GM12878 (cell line): ENCODE measurements at regions not wholly inside any gene's neighbourhood (a gene's known extent, or its start where the extent isn't known, plus 50 kb on each side); places are given as distances from the start of the nearest gene placed in this dataset.

Experiments used
- ATAC-seq: fragments of 200-7000 bp; cut with Tn5 transposase; 3 replicates; pipeline ENCODE4 v1.9.1; 2020; ENCODE audit warnings: mild to moderate bottlenecking, moderate library complexity
- BruUV-seq: library from RNA; stranded (reverse); fragments of 400-500 nt; replicated peaks from 2 replicates; lab custom pipeline; 2021; lab: Mats Ljungman, UMichigan
- CTCF ChIA-PET: fragments of 300-600 bp; sonication (Branson Sonifier 250); formaldehyde crosslinking; extraction: SDS; loops from one replicate; lab custom pipeline; 2021; ENCODE audit warnings: inconsistent platforms; lab: Yijun Ruan, JAX
- POLR2A ChIA-PET: fragments of 350-600 bp; formaldehyde crosslinking; extraction: SDS; loops from one replicate; lab custom pipeline; 2021; ENCODE audit warnings: inconsistent platforms; lab: Charles Lee
- RAD21 ChIA-PET: fragments of 300-600 bp; sonication (Branson Sonifier 250); formaldehyde crosslinking; loops from one replicate; lab custom pipeline; 2023; ENCODE audit warnings: antibody characterized with exemption; ENCODE audit not compliant: unreplicated experiment; lab: Charles Lee
- SMC1A ChIA-PET: fragments of 300-600 bp; sonication (Branson Sonifier 250); formaldehyde crosslinking; loops from one replicate; lab custom pipeline; 2023; ENCODE audit not compliant: unreplicated experiment, uncharacterized antibody; lab: Charles Lee
- DNase-seq: peaks from one replicate; pipeline ENCODE4 v3.0.0-alpha.2; 2011; ENCODE audit warnings: low read depth, low spot score
- FAIRE-seq: peaks from 3 replicates; lab custom pipeline; 2011; peaks lifted over from hg19 to GRCh38; lab: Jason Lieb, UNC
- H2AFZ ChIP-seq: 2 replicates; pipeline ENCODE4 v1.6.0; 2011; ENCODE audit warnings: low read depth, low read length, control low read depth; ENCODE audit not compliant: control insufficient read depth
- H3K27ac ChIP-seq: 2 replicates; pipeline ENCODE4 v1.5.1; 2011; ENCODE audit warnings: control low read depth; ENCODE audit not compliant: control insufficient read depth, insufficient read depth
- H3K27me3 ChIP-seq, 2 experiments: replicated peaks in 1 of 2; 2 replicates each; pipeline versions ENCODE4 v1.6.0 to v1.6.1; 2011; ENCODE audit warnings: low read length in 1 of 2; ENCODE audit not compliant: control insufficient read depth in 2 of 2, insufficient read depth in 2 of 2
- H3K36me3 ChIP-seq, 2 experiments: 2 replicates each; pipeline ENCODE4 v1.5.1; 2011; ENCODE audit warnings: low read length in 1 of 2; ENCODE audit not compliant: control insufficient read depth in 2 of 2, insufficient read depth in 2 of 2
- H3K4me1 ChIP-seq: 2 replicates; pipeline ENCODE4 v1.6.1; 2011; ENCODE audit warnings: mild to moderate bottlenecking, low read length, moderate library complexity, mixed read lengths; ENCODE audit not compliant: control insufficient read depth, insufficient read depth
- H3K4me2 ChIP-seq: 2 replicates; pipeline ENCODE4 v1.6.0; 2011; ENCODE audit warnings: control low read depth; ENCODE audit not compliant: control insufficient read depth, insufficient read depth
- H3K4me3 ChIP-seq: fragments of 200-600 bp; sonication (generic); 2 replicates; pipeline ENCODE4 v1.5.1; 2016
- H3K79me2 ChIP-seq: 2 replicates; pipeline ENCODE4 v1.6.0; 2011; ENCODE audit warnings: low read length; ENCODE audit not compliant: control insufficient read depth, insufficient read depth
- H3K9ac ChIP-seq: 2 replicates; pipeline ENCODE4 v1.8.0; 2011; ENCODE audit warnings: low read length, control low read depth, mixed read lengths; ENCODE audit not compliant: control insufficient read depth, insufficient read depth
- H3K9me3 ChIP-seq: replicated peaks from 3 replicates; pipeline ENCODE4 v1.5.1; 2011; ENCODE audit warnings: mild to moderate bottlenecking, low read length; ENCODE audit not compliant: control insufficient read depth, insufficient read depth
- H4K20me1 ChIP-seq: 2 replicates; pipeline ENCODE4 v1.6.0; 2011; ENCODE audit not compliant: control insufficient read depth, insufficient read depth
- CUX1 ChIP-seq: IDR thresholded peaks from 2 replicates; pipeline ENCODE4 v1.6.1; 2012; ENCODE audit warnings: improper control_type of control experiment, low read depth, low read length; ENCODE audit not compliant: insufficient replicate concordance
- ESRRA ChIP-seq: IDR thresholded peaks from 2 replicates; pipeline ENCODE4 v1.6.1; 2012; ENCODE audit warnings: mild to moderate bottlenecking, low read length, improper control_type of control experiment
- IRF5 ChIP-seq: fragments of 450-650 bp; IDR thresholded peaks from 2 replicates; pipeline ENCODE4 v1.6.1; 2017; ENCODE audit warnings: borderline replicate concordance
- NBN ChIP-seq: fragments of 450-650 bp; IDR thresholded peaks from 2 replicates; pipeline ENCODE4 v1.6.1; 2016
- PRDM15 ChIP-seq: fragments of 450-650 bp; formaldehyde crosslinking; IDR thresholded peaks from 2 replicates; pipeline ENCODE4 v1.4.0; 2020; ENCODE audit warnings: mild to moderate bottlenecking, moderate library complexity
- RAD51 ChIP-seq: fragments of 450-650 bp; IDR thresholded peaks from 2 replicates; pipeline ENCODE4 v1.6.1; 2016; ENCODE audit warnings: moderate library complexity, mild to moderate bottlenecking, inconsistent platforms
- RBBP5 ChIP-seq: fragments of 200-600 bp; sonication (generic); conservative IDR thresholded peaks from 2 replicates; pipeline ENCODE4 v1.6.1; 2016
- RELB ChIP-seq: fragments of 450-650 bp; IDR thresholded peaks from 2 replicates; pipeline ENCODE4 v1.6.1; 2017; ENCODE audit warnings: low read depth, mild to moderate bottlenecking, moderate library complexity
- SIX5 ChIP-seq: IDR thresholded peaks from 2 replicates; pipeline ENCODE4 v1.6.1; 2011; ENCODE audit warnings: mild to moderate bottlenecking, low read depth, low read length, moderate library complexity; ENCODE audit not compliant: severe bottlenecking
- SMAD1 ChIP-seq: fragments of 450-650 bp; IDR thresholded peaks from 2 replicates; pipeline ENCODE4 v1.6.1; 2018; ENCODE audit warnings: mild to moderate bottlenecking, low read depth; ENCODE audit not compliant: partially characterized antibody
- SMC3 ChIP-seq: IDR thresholded peaks from 2 replicates; pipeline ENCODE4 v1.6.1; 2011; ENCODE audit warnings: low read length, improper control_type of control experiment, borderline replicate concordance
- WGBS: methylation state at CpG from one replicate; pipeline ENCODE4 v1.1.6; 2016; ENCODE audit warnings: low lambda C conversion rate; ENCODE audit not compliant: insufficient replicate concordance, insufficient coverage; ENCODE audit errors: missing lambda C conversion rate; 5-methylcytosine and 5-hydroxymethylcytosine counted together
- in situ Hi-C: fragments of 300-500 bp; cut with MboI; formaldehyde crosslinking; loops from 9 replicates; pipeline ENCODE4 v1.14.3; 2018; ENCODE audit warnings: mixed read lengths
- intact Hi-C: fragments of 100-400 bp; cut with micrococcal nuclease; formaldehyde crosslinking; loops from one replicate; pipeline ENCODE4 v1.14.2; 2022; ENCODE audit not compliant: unreplicated experiment

GRCh38 chrY:8051340-8051739, 1139.8 kb upstream of the AMELY start:
- no peak overlapping the region for H2AFZ ChIP-seq
- FAIRE-seq (no peak), ATAC-seq (no peak), DNase-seq (no peak)
- H3K9me3 ChIP-seq: no peaks in the 10 kb centered on the region
- no TSS peak for BruUV-seq
- intact Hi-C loops: no loop called here
- ChIA-PET RAD21 (no interaction called here), CTCF (no interaction called here), SMC1A (no interaction called here), POLR2A (no interaction called here)
- no peak overlapping the region for H3K4me2 ChIP-seq
- WGBS: no CpG with 5 or more reads among the region's 1 CpG
- H3K9ac ChIP-seq: no peak overlapping the region
- H4K20me1 ChIP-seq: no peaks in the 10 kb centered on the region
- in situ Hi-C loops: no loop called here
- no peaks in the 10 kb centered on the region for H3K36me3 ChIP-seq
- H3K79me2 ChIP-seq: no peaks in the 10 kb centered on the region
- H3K4me3 ChIP-seq: no peak overlapping the region
- no peaks in the 10 kb centered on the region for H3K27me3 ChIP-seq
- H3K4me1 ChIP-seq: no peaks in the 10 kb centered on the region
- H3K27ac ChIP-seq: no peak overlapping the region
- no peak for TF ChIP-seq PRDM15
- no peak for TF ChIP-seq NBN
- no peak for TF ChIP-seq RELB
- TF ChIP-seq IRF5: no peak
- no peak for TF ChIP-seq RAD51
- TF ChIP-seq SIX5: no peak
- no peak for TF ChIP-seq CUX1
- TF ChIP-seq ESRRA: no peak
- no peak for TF ChIP-seq RBBP5
- TF ChIP-seq SMC3: no peak
- no peak for TF ChIP-seq SMAD1
